GM23338 (cell line): ENCODE measurements at regions not wholly inside any gene's neighbourhood (a gene's known extent, or its start where the extent isn't known, plus 50 kb on each side); places are given as distances from the start of the nearest gene placed in this dataset.

Experiments used
- ATAC-seq: fragments of 200-7000 bp; cut with Tn5 transposase; 3 replicates; pipeline ENCODE4 v1.9.1; 2020
- DNase-seq: peaks from one replicate; pipeline ENCODE4 v3.0.0-alpha.2; 2015; ENCODE audit warnings: low spot score
- H2AFZ ChIP-seq: fragments of 200-600 bp; sonication (generic); 2 replicates; pipeline ENCODE4 v1.8.0; 2016; ENCODE audit warnings: antibody characterized with exemption, mild to moderate bottlenecking, moderate library complexity
- H3F3A ChIP-seq: fragments of 200-600 bp; sonication (generic); replicated peaks from 2 replicates; pipeline ENCODE4 v1.8.0; 2017; ENCODE audit warnings: antibody characterized with exemption, mixed run types, low read depth
- H3K27ac ChIP-seq: fragments of 200-600 bp; sonication (generic); 2 replicates; pipeline ENCODE4 v1.6.1; 2016; ENCODE audit warnings: low read depth
- H3K27me3 ChIP-seq: fragments of 200-600 bp; sonication (generic); 2 replicates; pipeline ENCODE4 v1.8.0; 2016; ENCODE audit warnings: mild to moderate bottlenecking, mixed run types, moderate library complexity; ENCODE audit not compliant: insufficient read depth
- H3K36me3 ChIP-seq: fragments of 200-600 bp; sonication (generic); 2 replicates; pipeline ENCODE4 v1.8.0; 2016; ENCODE audit warnings: mild to moderate bottlenecking; ENCODE audit not compliant: insufficient read depth
- H3K4me1 ChIP-seq: fragments of 200-600 bp; sonication (generic); 2 replicates; pipeline ENCODE4 v1.8.0; 2016; ENCODE audit warnings: mild to moderate bottlenecking, moderate library complexity; ENCODE audit not compliant: insufficient read depth
- H3K4me2 ChIP-seq: fragments of 200-600 bp; sonication (generic); 2 replicates; pipeline ENCODE4 v1.7.1; 2017; ENCODE audit warnings: mixed run types
- H3K4me3 ChIP-seq: fragments of 200-600 bp; sonication (generic); 2 replicates; pipeline ENCODE4 v1.6.1; 2016; ENCODE audit warnings: mixed run types
- H3K79me2 ChIP-seq: fragments of 200-600 bp; sonication (generic); replicated peaks from 2 replicates; pipeline ENCODE4 v1.8.0; 2017; ENCODE audit warnings: mild to moderate bottlenecking; ENCODE audit not compliant: insufficient read depth
- H3K9me2 ChIP-seq: fragments of 200-600 bp; sonication (generic); 2 replicates; pipeline ENCODE4 v1.8.0; 2017; ENCODE audit not compliant: insufficient read depth
- H4K20me1 ChIP-seq: fragments of 200-600 bp; sonication (generic); replicated peaks from 2 replicates; pipeline ENCODE4 v1.8.0; 2017; ENCODE audit warnings: mild to moderate bottlenecking; ENCODE audit not compliant: insufficient read depth
- H3K27ac Mint-ChIP-seq: 2 replicates; pipeline ENCODE4 v1.8.0; 2020; ENCODE audit warnings: inconsistent platforms, mild to moderate bottlenecking, moderate library complexity, mixed read lengths
- H3K27me3 Mint-ChIP-seq: 3 replicates; pipeline ENCODE4 v1.8.0; 2022; ENCODE audit warnings: low read depth, mild to moderate bottlenecking, moderate library complexity, mixed read lengths, inconsistent platforms; ENCODE audit not compliant: insufficient read depth, poor library complexity
- H3K36me3 Mint-ChIP-seq: 3 replicates; pipeline ENCODE4 v1.8.0; 2021; ENCODE audit warnings: low read depth, mild to moderate bottlenecking, inconsistent platforms, moderate library complexity, mixed read lengths
- H3K4me1 Mint-ChIP-seq: 3 replicates; pipeline ENCODE4 v1.8.0; 2020; ENCODE audit warnings: mild to moderate bottlenecking, inconsistent platforms, mixed read lengths
- H3K4me3 Mint-ChIP-seq: 3 replicates; pipeline ENCODE4 v1.8.0; 2021; ENCODE audit warnings: moderate library complexity, mild to moderate bottlenecking, inconsistent platforms, mixed read lengths
- H3K9me3 Mint-ChIP-seq: 3 replicates; pipeline ENCODE4 v1.8.0; 2020; ENCODE audit warnings: moderate library complexity, mild to moderate bottlenecking, inconsistent platforms, mixed read lengths
- CREB1 ChIP-seq: fragments of 250-450 bp; sonication (Bioruptor Pico); IDR thresholded peaks from 2 replicates; pipeline ENCODE4 v1.5.0; 2020; ENCODE audit warnings: low read depth, mild to moderate bottlenecking, moderate library complexity
- EZH2phosphoT487 ChIP-seq: fragments of 200-600 bp; sonication (generic); IDR thresholded peaks from one replicate; pipeline ENCODE4 v1.8.1; 2018; ENCODE audit warnings: antibody characterized with exemption; ENCODE audit not compliant: unreplicated experiment
- JUNB ChIP-seq: IDR thresholded peaks from one replicate; pipeline ENCODE4 v1.6.1; 2016; ENCODE audit warnings: antibody characterized with exemption; ENCODE audit not compliant: unreplicated experiment
- NANOG ChIP-seq: IDR thresholded peaks from 2 replicates; pipeline ENCODE4 v1.6.1; 2016; ENCODE audit warnings: antibody characterized with exemption, borderline replicate concordance
- POLR2AphosphoS5 ChIP-seq: IDR thresholded peaks from 2 replicates; pipeline ENCODE4 v1.6.1; 2016; ENCODE audit warnings: antibody characterized with exemption, low read depth
- STAT1 ChIP-seq: IDR thresholded peaks from one replicate; pipeline ENCODE4 v1.6.1; 2016; ENCODE audit warnings: antibody characterized with exemption; ENCODE audit not compliant: unreplicated experiment
- ZNF331 ChIP-seq: fragments of 250-450 bp; sonication (Bioruptor Pico); IDR thresholded peaks from 2 replicates; pipeline ENCODE4 v1.5.0; 2020; ENCODE audit warnings: low read depth, mild to moderate bottlenecking, moderate library complexity
- TF ChIP-seq, protein P1 (sequence below): fragments of 250-450 bp; sonication (Bioruptor Pico); IDR thresholded peaks from 2 replicates; pipeline ENCODE4 v1.5.0; 2020; ENCODE audit warnings: mild to moderate bottlenecking, moderate library complexity
- TF ChIP-seq, protein P2 (sequence below), 2 experiments: fragments of 200-600 bp in 1 of 2; sonication (generic) in 1 of 2; conservative IDR thresholded peaks; 2 replicates each; pipeline versions ENCODE4 v1.5.1 to v1.6.1; 2016 to 2017; ENCODE audit warnings: antibody characterized with exemption in 2 of 2, low read depth in 2 of 2, mild to moderate bottlenecking in 2 of 2, moderate library complexity in 1 of 2

- no peaks in the 10 kb centered on the region for H3K9me3 Mint-ChIP-seq
- no peaks in the 10 kb centered on the region for H3K36me3 Mint-ChIP-seq
- H3K4me1 Mint-ChIP-seq: no peaks in the 10 kb centered on the region
- ATAC-seq (no peak), DNase-seq (no peak)
- Histone ChIP-seq H3K79me2 (no peaks in the 10 kb centered on the region), H3K4me3 (no peak overlapping the region), H3K27ac (no peak overlapping the region), H3K27me3 (no peaks in the 10 kb centered on the region), H3K9me2 (no peaks in the 10 kb centered on the region), H3K4me2 (no peak overlapping the region), H2AFZ (no peak overlapping the region), H3K4me1 (no peaks in the 10 kb centered on the region), H3K36me3 (no peaks in the 10 kb centered on the region), H3F3A (no peaks in the 10 kb centered on the region), H4K20me1 (no peaks in the 10 kb centered on the region)
- H3K27ac Mint-ChIP-seq: no peak overlapping the region
- no peaks in the 10 kb centered on the region for H3K27me3 Mint-ChIP-seq
- TF ChIP-seq STAT1 (no peak), ZNF331 (CRISPR knock-in tag) (no peak), EZH2phosphoT487 (no peak), POLR2AphosphoS5 (no peak), CREB1 (CRISPR knock-in tag) (no peak)
- TF ChIP-seq, protein P1, sequence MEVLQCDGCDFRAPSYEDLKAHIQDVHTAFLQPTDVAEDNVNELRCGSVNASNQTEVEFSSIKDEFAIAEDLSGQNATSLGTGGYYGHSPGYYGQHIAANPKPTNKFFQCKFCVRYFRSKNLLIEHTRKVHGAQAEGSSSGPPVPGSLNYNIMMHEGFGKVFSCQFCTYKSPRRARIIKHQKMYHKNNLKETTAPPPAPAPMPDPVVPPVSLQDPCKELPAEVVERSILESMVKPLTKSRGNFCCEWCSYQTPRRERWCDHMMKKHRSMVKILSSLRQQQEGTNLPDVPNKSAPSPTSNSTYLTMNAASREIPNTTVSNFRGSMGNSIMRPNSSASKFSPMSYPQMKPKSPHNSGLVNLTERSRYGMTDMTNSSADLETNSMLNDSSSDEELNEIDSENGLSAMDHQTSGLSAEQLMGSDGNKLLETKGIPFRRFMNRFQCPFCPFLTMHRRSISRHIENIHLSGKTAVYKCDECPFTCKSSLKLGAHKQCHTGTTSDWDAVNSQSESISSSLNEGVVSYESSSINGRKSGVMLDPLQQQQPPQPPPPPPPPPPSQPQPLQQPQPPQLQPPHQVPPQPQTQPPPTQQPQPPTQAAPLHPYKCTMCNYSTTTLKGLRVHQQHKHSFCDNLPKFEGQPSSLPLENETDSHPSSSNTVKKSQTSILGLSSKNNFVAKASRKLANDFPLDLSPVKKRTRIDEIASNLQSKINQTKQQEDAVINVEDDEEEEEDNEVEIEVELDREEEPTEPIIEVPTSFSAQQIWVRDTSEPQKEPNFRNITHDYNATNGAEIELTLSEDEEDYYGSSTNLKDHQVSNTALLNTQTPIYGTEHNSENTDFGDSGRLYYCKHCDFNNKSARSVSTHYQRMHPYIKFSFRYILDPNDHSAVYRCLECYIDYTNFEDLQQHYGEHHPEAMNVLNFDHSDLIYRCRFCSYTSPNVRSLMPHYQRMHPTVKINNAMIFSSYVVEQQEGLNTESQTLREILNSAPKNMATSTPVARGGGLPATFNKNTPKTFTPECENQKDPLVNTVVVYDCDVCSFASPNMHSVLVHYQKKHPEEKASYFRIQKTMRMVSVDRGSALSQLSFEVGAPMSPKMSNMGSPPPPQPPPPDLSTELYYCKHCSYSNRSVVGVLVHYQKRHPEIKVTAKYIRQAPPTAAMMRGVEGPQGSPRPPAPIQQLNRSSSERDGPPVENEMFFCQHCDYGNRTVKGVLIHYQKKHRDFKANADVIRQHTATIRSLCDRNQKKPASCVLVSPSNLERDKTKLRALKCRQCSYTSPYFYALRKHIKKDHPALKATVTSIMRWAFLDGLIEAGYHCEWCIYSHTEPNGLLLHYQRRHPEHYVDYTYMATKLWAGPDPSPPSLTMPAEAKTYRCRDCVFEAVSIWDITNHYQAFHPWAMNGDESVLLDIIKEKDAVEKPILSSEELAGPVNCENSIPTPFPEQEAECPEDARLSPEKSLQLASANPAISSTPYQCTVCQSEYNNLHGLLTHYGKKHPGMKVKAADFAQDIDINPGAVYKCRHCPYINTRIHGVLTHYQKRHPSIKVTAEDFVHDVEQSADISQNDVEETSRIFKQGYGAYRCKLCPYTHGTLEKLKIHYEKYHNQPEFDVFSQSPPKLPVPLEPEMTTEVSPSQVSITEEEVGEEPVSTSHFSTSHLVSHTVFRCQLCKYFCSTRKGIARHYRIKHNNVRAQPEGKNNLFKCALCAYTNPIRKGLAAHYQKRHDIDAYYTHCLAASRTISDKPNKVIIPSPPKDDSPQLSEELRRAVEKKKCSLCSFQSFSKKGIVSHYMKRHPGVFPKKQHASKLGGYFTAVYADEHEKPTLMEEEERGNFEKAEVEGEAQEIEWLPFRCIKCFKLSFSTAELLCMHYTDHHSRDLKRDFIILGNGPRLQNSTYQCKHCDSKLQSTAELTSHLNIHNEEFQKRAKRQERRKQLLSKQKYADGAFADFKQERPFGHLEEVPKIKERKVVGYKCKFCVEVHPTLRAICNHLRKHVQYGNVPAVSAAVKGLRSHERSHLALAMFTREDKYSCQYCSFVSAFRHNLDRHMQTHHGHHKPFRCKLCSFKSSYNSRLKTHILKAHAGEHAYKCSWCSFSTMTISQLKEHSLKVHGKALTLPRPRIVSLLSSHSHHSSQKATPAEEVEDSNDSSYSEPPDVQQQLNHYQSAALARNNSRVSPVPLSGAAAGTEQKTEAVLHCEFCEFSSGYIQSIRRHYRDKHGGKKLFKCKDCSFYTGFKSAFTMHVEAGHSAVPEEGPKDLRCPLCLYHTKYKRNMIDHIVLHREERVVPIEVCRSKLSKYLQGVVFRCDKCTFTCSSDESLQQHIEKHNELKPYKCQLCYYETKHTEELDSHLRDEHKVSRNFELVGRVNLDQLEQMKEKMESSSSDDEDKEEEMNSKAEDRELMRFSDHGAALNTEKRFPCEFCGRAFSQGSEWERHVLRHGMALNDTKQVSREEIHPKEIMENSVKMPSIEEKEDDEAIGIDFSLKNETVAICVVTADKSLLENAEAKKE (CRISPR knock-in tag): no peak
- no peak overlapping the region for H3K4me3 Mint-ChIP-seq
Observed at GRCh38 chr6:76174722-76175121, 102.3 kb upstream of the IMPG1 start.

GRCh38 chr6:76166874-76167273, 94.4 kb upstream of the IMPG1 start:
- ATAC-seq: no peak
- Histone ChIP-seq H4K20me1 (no peaks in the 10 kb centered on the region), H3K4me2 (no peak overlapping the region), H3K36me3 (no peaks in the 10 kb centered on the region), H3K4me3 (no peak overlapping the region), H3K9me2 (no peaks in the 10 kb centered on the region), H3F3A (no peaks in the 10 kb centered on the region), H2AFZ (no peak overlapping the region), H3K27ac (no peak overlapping the region), H3K79me2 (no peaks in the 10 kb centered on the region), H3K27me3 (no peaks in the 10 kb centered on the region), H3K4me1 (no peaks in the 10 kb centered on the region)
- Mint-ChIP-seq H3K4me3 (no peak overlapping the region), H3K4me1 (no peaks in the 10 kb centered on the region), H3K27me3 (no peaks in the 10 kb centered on the region), H3K9me3 (peaks cover 9% of the 10 kb centered on the region), H3K27ac (no peak overlapping the region), H3K36me3 (no peaks in the 10 kb centered on the region; the same call in 2 of the 3 replicates)
- DNase-seq: no peak
- TF ChIP-seq NANOG (no peak), POLR2AphosphoS5 (no peak), JUNB (no peak), EZH2phosphoT487 (no peak)
- TF ChIP-seq, protein P2, sequence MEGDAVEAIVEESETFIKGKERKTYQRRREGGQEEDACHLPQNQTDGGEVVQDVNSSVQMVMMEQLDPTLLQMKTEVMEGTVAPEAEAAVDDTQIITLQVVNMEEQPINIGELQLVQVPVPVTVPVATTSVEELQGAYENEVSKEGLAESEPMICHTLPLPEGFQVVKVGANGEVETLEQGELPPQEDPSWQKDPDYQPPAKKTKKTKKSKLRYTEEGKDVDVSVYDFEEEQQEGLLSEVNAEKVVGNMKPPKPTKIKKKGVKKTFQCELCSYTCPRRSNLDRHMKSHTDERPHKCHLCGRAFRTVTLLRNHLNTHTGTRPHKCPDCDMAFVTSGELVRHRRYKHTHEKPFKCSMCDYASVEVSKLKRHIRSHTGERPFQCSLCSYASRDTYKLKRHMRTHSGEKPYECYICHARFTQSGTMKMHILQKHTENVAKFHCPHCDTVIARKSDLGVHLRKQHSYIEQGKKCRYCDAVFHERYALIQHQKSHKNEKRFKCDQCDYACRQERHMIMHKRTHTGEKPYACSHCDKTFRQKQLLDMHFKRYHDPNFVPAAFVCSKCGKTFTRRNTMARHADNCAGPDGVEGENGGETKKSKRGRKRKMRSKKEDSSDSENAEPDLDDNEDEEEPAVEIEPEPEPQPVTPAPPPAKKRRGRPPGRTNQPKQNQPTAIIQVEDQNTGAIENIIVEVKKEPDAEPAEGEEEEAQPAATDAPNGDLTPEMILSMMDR (conservative IDR thresholded peaks at IDR 0.05; ENCODE audit: low read depth in 2 of 2): peak in 1 of 2 experiments; percentile 41; a peak in 2 of 4 replicates
